KMS-11 (cell line): ENCODE measurements at regions not wholly inside any gene's neighbourhood (a gene's known extent, or its start where the extent isn't known, plus 50 kb on each side); places are given as distances from the start of the nearest gene placed in this dataset.

Source experiments
- H2AFZ ChIP-seq: fragments of 200-600 bp; sonication (generic); 2 replicates; pipeline ENCODE4 v1.6.1; 2016; ENCODE audit warnings: antibody characterized with exemption, mixed run types, low read depth
- H3K27ac ChIP-seq: fragments of 200-600 bp; sonication (generic); 2 replicates; pipeline ENCODE4 v1.6.1; 2016; ENCODE audit warnings: mild to moderate bottlenecking, mixed run types
- H3K27me3 ChIP-seq: fragments of 200-600 bp; sonication (generic); 2 replicates; pipeline ENCODE4 v1.6.1; 2017; ENCODE audit warnings: mild to moderate bottlenecking, low read depth, mixed run types, moderate library complexity; ENCODE audit not compliant: insufficient read depth
- H3K36me3 ChIP-seq: fragments of 200-600 bp; sonication (generic); 2 replicates; pipeline ENCODE4 v1.6.1; 2017; ENCODE audit warnings: mild to moderate bottlenecking, mixed run types; ENCODE audit not compliant: insufficient read depth
- H3K4me1 ChIP-seq: fragments of 200-600 bp; sonication (generic); 2 replicates; pipeline ENCODE4 v1.6.1; 2016; ENCODE audit warnings: mild to moderate bottlenecking, low read depth, mixed run types; ENCODE audit not compliant: poor library complexity, severe bottlenecking
- H3K4me2 ChIP-seq: fragments of 200-600 bp; sonication (generic); 2 replicates; pipeline ENCODE4 v1.7.0; 2016; ENCODE audit warnings: mild to moderate bottlenecking, mixed run types
- H3K4me3 ChIP-seq: fragments of 200-600 bp; sonication (generic); IDR thresholded peaks from 2 replicates; pipeline ENCODE4 v1.6.1; 2017; ENCODE audit warnings: low read depth, low read length, mixed read lengths; ENCODE audit not compliant: insufficient read depth
- H3K79me2 ChIP-seq: fragments of 200-600 bp; sonication (generic); 2 replicates; pipeline ENCODE4 v1.6.1; 2016; ENCODE audit warnings: low read depth, mixed run types; ENCODE audit not compliant: insufficient read depth
- H3K9ac ChIP-seq: fragments of 200-600 bp; sonication (generic); 2 replicates; pipeline ENCODE4 v1.6.1; 2016; ENCODE audit warnings: mild to moderate bottlenecking, mixed run types
- H4K20me1 ChIP-seq: fragments of 200-600 bp; sonication (generic); 2 replicates; pipeline ENCODE4 v1.6.1; 2016; ENCODE audit warnings: mild to moderate bottlenecking, mixed run types; ENCODE audit not compliant: insufficient read depth
- TF ChIP-seq, protein P1 (sequence below): fragments of 200-600 bp; sonication (generic); conservative IDR thresholded peaks from 2 replicates; pipeline ENCODE4 v1.6.1; 2017; ENCODE audit warnings: low read depth, mild to moderate bottlenecking, antibody characterized with exemption, low read length, moderate library complexity, mixed read lengths

DNA sequence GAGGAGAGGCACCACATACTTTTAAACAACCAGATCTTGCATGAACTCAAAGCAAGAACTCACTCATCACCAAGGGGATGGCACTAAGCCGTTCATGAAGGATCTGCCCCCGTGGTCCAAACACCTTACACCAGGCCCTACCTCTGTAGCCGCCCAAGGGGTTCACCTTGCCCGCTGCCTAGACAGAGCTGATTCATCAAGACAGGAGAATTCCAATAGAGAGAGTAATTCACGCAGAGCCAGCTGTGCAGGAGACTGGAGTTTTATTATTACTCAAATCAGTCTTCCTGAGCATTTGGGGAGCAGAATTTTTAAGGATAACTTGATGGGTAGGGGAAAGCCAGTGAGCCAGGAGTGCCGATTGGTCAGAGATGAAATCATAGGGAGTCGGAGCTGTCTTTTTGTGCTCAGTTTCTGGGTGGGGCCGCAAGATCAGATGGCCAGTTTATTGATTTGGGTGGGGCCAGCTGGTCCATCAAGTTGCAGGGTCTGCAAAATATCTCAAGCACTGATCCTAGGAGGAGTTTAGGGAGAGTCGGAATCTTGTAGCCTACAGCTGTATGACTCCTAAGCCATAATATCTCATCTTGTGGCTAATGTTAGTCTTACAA, 364.7 kb downstream of the PCDH7 start:
- Histone ChIP-seq H3K9ac (no peak overlapping the region), H3K4me1 (no peaks in the 10 kb centered on the region), H3K36me3 (no peaks in the 10 kb centered on the region), H3K79me2 (no peaks in the 10 kb centered on the region), H3K27me3 (no peaks in the 10 kb centered on the region), H2AFZ (no peak overlapping the region), H3K4me2 (no peak overlapping the region), H4K20me1 (no peaks in the 10 kb centered on the region), H3K4me3 (no peak overlapping the region), H3K27ac (no peak overlapping the region)
- TF ChIP-seq, protein P1, sequence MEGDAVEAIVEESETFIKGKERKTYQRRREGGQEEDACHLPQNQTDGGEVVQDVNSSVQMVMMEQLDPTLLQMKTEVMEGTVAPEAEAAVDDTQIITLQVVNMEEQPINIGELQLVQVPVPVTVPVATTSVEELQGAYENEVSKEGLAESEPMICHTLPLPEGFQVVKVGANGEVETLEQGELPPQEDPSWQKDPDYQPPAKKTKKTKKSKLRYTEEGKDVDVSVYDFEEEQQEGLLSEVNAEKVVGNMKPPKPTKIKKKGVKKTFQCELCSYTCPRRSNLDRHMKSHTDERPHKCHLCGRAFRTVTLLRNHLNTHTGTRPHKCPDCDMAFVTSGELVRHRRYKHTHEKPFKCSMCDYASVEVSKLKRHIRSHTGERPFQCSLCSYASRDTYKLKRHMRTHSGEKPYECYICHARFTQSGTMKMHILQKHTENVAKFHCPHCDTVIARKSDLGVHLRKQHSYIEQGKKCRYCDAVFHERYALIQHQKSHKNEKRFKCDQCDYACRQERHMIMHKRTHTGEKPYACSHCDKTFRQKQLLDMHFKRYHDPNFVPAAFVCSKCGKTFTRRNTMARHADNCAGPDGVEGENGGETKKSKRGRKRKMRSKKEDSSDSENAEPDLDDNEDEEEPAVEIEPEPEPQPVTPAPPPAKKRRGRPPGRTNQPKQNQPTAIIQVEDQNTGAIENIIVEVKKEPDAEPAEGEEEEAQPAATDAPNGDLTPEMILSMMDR: no peak

DNA sequence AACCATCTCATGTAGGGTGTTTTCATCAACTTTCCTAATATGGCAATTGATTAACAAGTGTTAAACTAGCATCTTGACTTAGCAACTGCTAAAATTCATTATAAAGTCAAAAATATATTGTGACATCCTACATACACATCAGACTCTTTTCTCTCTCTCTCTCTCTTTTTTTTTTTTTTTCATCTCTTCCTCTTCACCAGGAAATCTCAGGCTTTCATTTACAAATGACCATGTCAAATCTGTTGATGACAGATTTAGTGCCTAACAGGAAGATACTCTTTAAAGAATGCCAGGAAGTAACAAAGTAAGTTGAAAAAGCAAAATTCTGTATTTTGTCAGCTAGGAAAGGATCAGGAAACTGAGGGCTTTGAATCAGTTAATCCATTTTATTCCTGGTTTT, 365.5 kb downstream of the PCDH7 start:
- H2AFZ ChIP-seq: no peak overlapping the region
- no peaks in the 10 kb centered on the region for H3K27me3 ChIP-seq
- no peak overlapping the region for H3K4me3 ChIP-seq
- H3K9ac ChIP-seq: no peak overlapping the region
- H4K20me1 ChIP-seq: no peaks in the 10 kb centered on the region
- TF ChIP-seq, protein P1: no peak
- H3K4me2 ChIP-seq: no peak overlapping the region
- H3K4me1 ChIP-seq: no peaks in the 10 kb centered on the region
- no peaks in the 10 kb centered on the region for H3K36me3 ChIP-seq
- H3K27ac ChIP-seq: no peak overlapping the region
- H3K79me2 ChIP-seq: no peaks in the 10 kb centered on the region

DNA sequence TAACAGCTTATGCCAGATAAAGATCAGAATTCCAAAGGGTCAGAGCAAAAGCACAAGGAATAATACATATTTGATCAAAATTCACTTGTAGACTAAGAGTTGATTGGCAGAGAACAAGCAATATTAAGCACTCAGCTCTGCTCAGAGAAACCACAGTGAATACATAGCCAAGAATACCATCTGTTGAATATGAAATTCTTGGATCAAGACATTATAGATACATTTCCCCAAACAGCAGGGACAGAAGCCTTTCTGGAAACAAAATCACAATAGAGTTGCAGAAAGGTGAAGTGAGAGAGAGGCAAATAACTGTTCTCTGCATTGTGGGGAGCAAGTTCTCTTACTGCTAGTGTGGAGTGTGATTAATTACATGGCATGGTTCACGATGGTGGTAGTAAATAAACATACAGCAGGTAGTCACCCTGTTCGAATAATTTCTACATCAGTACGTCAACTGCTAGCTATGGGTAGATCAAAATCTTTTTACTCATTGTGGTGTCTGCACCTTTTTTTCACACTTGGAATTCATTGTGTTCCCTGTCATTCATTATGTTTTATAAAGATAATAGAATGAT, 366.7 kb downstream of the PCDH7 start:
- Histone ChIP-seq H4K20me1 (no peaks in the 10 kb centered on the region), H3K4me2 (no peak overlapping the region), H3K27ac (no peak overlapping the region), H2AFZ (no peak overlapping the region), H3K4me1 (no peaks in the 10 kb centered on the region), H3K9ac (no peak overlapping the region), H3K4me3 (no peak overlapping the region), H3K27me3 (no peaks in the 10 kb centered on the region), H3K36me3 (no peaks in the 10 kb centered on the region), H3K79me2 (no peaks in the 10 kb centered on the region)
- TF ChIP-seq, protein P1: no peak

DNA sequence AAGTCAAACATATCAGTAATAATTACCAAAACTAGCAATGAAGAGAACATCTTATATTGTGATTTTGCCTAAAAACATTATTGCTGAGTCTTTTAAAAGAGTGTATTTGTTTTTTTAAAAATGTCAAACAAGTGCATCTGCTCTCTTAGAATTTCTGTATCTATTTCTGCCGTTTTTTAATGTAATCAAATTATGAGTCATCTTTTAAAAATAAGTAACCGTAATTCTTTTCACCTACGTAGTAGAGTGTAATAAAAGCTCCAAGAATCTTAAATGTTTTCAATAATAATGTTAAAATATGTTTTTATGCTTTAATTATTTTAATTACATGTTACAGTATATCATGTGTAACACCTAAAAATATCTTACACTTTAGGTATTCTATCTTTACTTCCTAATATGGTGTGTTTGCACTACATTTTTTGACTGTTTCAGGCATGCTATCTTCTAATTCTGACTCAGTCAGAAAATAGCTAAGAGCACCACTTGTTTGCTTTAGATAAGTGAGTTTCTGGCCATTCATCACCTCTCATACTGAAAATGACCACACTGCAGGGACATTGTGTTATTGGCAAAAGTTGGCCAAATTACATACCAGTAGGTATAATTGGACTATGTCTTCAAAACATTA, 368.5 kb downstream of the PCDH7 start:
- TF ChIP-seq, protein P1: no peak
- Histone ChIP-seq H3K36me3 (no peaks in the 10 kb centered on the region), H2AFZ (no peak overlapping the region), H3K4me3 (no peak overlapping the region), H3K27me3 (no peaks in the 10 kb centered on the region), H3K79me2 (no peaks in the 10 kb centered on the region), H3K9ac (no peak overlapping the region), H3K4me1 (no peaks in the 10 kb centered on the region), H3K4me2 (no peak overlapping the region), H4K20me1 (no peaks in the 10 kb centered on the region), H3K27ac (no peak overlapping the region)
